WI38 (cell line): ENCODE measurements at regions not wholly inside any gene's neighbourhood (a gene's known extent, or its start where the extent isn't known, plus 50 kb on each side); places are given as distances from the start of the nearest gene placed in this dataset.

Experiments used
- H3K4me3 ChIP-seq: 2 replicates; pipeline ENCODE4 v1.5.1; 2011; ENCODE audit warnings: low read depth, mild to moderate bottlenecking, control low read depth, low read length
- CTCF ChIP-seq: IDR thresholded peaks from 2 replicates; pipeline ENCODE4 v1.5.1; 2012; ENCODE audit warnings: low read depth, mild to moderate bottlenecking, control low read depth, low read length

GRCh38 chr11:122604621-122605020, 50.9 kb upstream of the UBASH3B start:
- H3K4me3 ChIP-seq: no peak overlapping the region
- TF ChIP-seq CTCF: no peak

- no peak overlapping the region for H3K4me3 ChIP-seq
- no peak for TF ChIP-seq CTCF
Observed at GRCh38 chr11:122601141-122602125, 54.1 kb upstream of the UBASH3B start.

- TF ChIP-seq CTCF: no peak
Observed at GRCh38 chr11:122600290-122600689, 55.2 kb upstream of the UBASH3B start.

GRCh38 chr11:122599434-122599833, 56.1 kb upstream of the UBASH3B start:
- TF ChIP-seq CTCF: no peak
- no peak overlapping the region for H3K4me3 ChIP-seq

More at GRCh38 chr11:122600290-122600689, 55.2 kb upstream of the UBASH3B start:
- no peak overlapping the region for H3K4me3 ChIP-seq

- no peak overlapping the region for H3K4me3 ChIP-seq
- no peak for TF ChIP-seq CTCF
Observed at GRCh38 chr11:122598971-122599370, 56.6 kb upstream of the UBASH3B start.

GRCh38 chr11:122597511-122597910, 58.0 kb upstream of the UBASH3B start:
- no peak for TF ChIP-seq CTCF
- H3K4me3 ChIP-seq: no peak overlapping the region

GRCh38 chr11:122594986-122595645, 60.4 kb upstream of the UBASH3B start:
- no peak overlapping the region for H3K4me3 ChIP-seq
- TF ChIP-seq CTCF: no peak
